Transverse colon (tissue), 4 donors: ENCODE measurements at regions not wholly inside any gene's neighbourhood (a gene's known extent, or its start where the extent isn't known, plus 50 kb on each side); places are given as distances from the start of the nearest gene placed in this dataset.

Experiments used
- DNase-seq: peaks from one replicate; pipeline ENCODE4 v3.0.0-alpha.2; 2019
- H3K27ac ChIP-seq, 4 donors: fragments of 200-600 bp; sonication (generic); 2 replicates each; pipeline ENCODE4 v1.5.1; 2016 to 2018; ENCODE audit warnings: inconsistent platforms in 4 of 4
- H3K27me3 ChIP-seq: fragments of 200-600 bp; sonication (generic); 2 replicates; pipeline ENCODE4 v1.5.1; 2017; ENCODE audit warnings: inconsistent platforms
- H3K36me3 ChIP-seq, 4 donors: fragments of 200-600 bp; sonication (generic); 2 replicates each; pipeline ENCODE4 v1.5.1; 2017 to 2019; ENCODE audit warnings: inconsistent platforms in 4 of 4
- H3K4me1 ChIP-seq, 4 donors: fragments of 200-600 bp; sonication (generic); 2 replicates each; pipeline ENCODE4 v1.5.1; 2017 to 2020; ENCODE audit warnings: inconsistent platforms in 4 of 4
- H3K4me3 ChIP-seq, 4 donors: fragments of 200-600 bp; sonication (generic); 1 replicate in 1 of 4; 2 replicates in 3 of 4; pipeline versions ENCODE4 v1.5.1 to v1.6.1; 2017 to 2019; ENCODE audit warnings: inconsistent platforms in 4 of 4
- H3K9me3 ChIP-seq, 2 donors: fragments of 200-600 bp; sonication (generic); 2 replicates each; pipeline ENCODE4 v1.5.1; 2017 to 2019; ENCODE audit warnings: inconsistent platforms in 2 of 2
- EP300 ChIP-seq: sonication (generic); formaldehyde crosslinking; IDR thresholded peaks from one replicate; pipeline ENCODE4 v1.6.1; 2017; ENCODE audit warnings: antibody characterized with exemption, low read depth
- POLR2AphosphoS5 ChIP-seq, 3 donors: sonication (generic); formaldehyde crosslinking; IDR thresholded peaks; one replicate each; pipeline ENCODE4 v1.6.1; 2016; ENCODE audit warnings: antibody characterized with exemption in 3 of 3
- WGBS, 2 donors: methylation state at CpG; one replicate each; pipeline ENCODE4 v1.1.5; 2018; ENCODE audit warnings: low coverage in 1 of 2; 5-methylcytosine and 5-hydroxymethylcytosine counted together
- in situ Hi-C, 4 donors: fragments of 200-750 bp; cut with MboI; loops; one replicate each; pipeline versions ENCODE4 v1.15.0 to v1.15.1; 2017; ENCODE audit warnings: low sequenced_read_pairs in 3 of 4, low pct_ligation_motif_present in 1 of 4, low pct_unique_long_range_greater_than_20kb in 1 of 4
- intact Hi-C: fragments of 100-400 bp; cut with DNase I; formaldehyde crosslinking; loops from one replicate; pipeline ENCODE4 v1.15.1; 2023; ENCODE audit warnings: low total_unique reads
- small RNA-seq, 4 donors: library from RNA; depleted of rRNA; stranded (forward); fragments of <200 nt; gene quantifications; one replicate each; pipeline ENCODE3, GENCODE V24; 2016

- Histone ChIP-seq H3K4me3 (no peak overlapping the region), H3K36me3 (no peaks in the 10 kb centered on the region), H3K27me3 (peaks cover 3% of the 10 kb centered on the region), H3K27ac (no peak overlapping the region), H3K9me3 (no peaks in the 10 kb centered on the region), H3K4me1 (no peaks in the 10 kb centered on the region)
- in situ Hi-C loops: no loop called here
- TF ChIP-seq EP300: no peak
- no peak for TF ChIP-seq POLR2AphosphoS5 (IDR thresholded peaks at IDR 0.05)
- WGBS, 2 donors: 22% methylated on average over 12 of the region's 12 CpGs; no CpG with 5 or more reads in 1 of the 2 donors
- DNase-seq: peak; percentile 69
- intact Hi-C loops: no loop called here
These were observed 51.3 kb upstream of the GPR26 start for GRCh38 chr10:123614888-123615287.

Small RNA genes in the stretch of these regions (small RNA-seq; reads per million reads assigned to genes)
- 0 reads per million in 4 donors for gene AL160290.3
